LoVo (cell line): ENCODE measurements at regions not wholly inside any gene's neighbourhood (a gene's known extent, or its start where the extent isn't known, plus 50 kb on each side); places are given as distances from the start of the nearest gene placed in this dataset.

Source experiments
- DNase-seq: peaks from one replicate; pipeline ENCODE4 v3.0.0-alpha.2; 2016; ENCODE audit warnings: low spot score

- no peak for DNase-seq
These were observed 288.1 kb upstream of the GPC6 start for GRCh38 chr13:92938486-92939020.

DNA sequence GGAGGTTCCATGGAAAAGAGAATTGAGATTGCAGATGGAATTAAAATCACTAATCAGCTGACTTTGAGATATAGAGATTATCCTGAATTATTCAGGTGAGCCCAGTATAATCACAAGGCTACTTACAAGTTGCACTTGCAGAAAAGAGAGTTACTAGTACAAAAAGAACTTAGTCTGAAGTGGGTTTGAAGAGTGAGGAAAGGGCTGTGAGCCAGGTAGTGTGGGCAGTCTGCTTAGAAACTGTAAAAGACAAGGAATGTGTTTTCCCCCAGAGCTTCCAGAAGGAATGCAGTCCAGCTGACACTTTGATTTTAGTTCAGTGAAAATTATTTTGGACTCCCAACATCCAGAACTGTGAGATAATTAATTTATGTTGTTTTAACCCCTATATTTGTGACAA is 285.4 kb upstream of the GPC6 start:
- no peak for DNase-seq

DNA sequence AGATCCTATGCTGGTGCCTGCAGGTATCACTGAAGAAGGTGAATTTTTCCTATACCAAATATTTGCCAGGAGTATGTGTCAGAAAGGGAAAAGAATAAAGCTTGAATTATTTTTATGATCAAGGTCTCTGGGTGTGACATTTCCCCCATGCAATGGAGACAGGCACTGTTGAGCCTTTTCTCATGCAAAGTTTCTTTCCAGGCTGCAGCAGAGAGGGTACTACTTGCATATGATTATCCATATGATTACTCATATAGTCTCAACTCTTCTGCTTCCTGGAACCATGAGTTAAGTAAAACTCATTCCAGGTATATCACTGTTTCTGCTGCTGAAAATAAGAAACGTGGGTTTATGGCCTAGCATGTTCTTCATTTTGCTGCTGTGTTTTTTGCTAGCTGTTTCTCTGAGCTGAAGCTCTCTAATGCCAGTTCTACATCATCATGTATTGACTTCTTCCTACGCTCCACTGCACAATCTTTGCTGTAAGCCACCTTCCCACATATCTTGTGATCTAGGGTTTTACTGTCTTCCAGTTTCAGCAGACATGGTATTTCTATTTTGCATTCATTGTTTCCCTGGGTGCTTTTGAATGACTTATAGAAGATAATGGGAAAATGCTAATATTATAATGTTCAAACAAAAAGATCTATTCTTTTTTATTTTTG is 278.7 kb upstream of the GPC6 start:
- DNase-seq: no peak

DNA sequence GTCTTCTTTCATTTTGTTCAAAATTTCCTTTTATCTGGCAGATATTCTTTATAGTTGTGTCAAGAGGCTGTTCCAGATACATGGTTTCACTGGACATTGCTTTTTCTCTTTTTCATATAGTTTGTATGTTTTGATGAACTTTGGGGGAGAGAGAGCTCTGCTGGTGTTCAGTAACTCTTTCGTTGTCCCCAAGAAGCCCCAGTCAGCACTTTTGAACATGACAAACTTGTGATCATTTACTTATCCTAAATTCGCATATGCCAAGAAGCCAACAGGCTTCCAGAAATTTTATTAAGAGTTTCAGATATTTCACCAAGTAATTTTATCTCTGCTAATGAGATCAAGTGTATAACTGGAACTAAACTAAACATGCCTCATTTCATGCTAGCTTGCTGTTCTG is 275.8 kb upstream of the GPC6 start:
- DNase-seq: no peak

- DNase-seq: no peak
These were observed 275.2 kb upstream of the GPC6 start for GRCh38 chr13:92951273-92951890.

DNA sequence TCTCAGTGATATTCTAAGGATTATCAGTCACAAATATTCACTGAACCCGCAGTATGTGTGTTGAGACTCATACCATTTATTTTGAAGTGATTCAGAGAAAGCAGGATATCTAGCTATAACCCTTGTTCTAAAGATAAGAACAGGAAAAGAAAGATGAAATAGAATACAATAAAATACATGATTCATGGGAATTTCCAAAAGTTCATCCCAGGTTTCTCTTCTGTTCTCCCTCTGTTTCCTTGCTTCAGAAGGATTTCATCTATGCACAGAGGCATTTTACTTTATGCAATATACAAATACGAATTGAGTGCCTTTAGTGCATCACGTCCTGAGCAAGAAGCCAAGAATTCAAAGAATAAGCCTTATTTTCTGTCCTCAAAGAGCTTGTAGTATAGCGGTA is 274.4 kb upstream of the GPC6 start:
- no peak for DNase-seq

- DNase-seq: no peak
These were observed 271.9 kb upstream of the GPC6 start for GRCh38 chr13:92954746-92955145.

DNA sequence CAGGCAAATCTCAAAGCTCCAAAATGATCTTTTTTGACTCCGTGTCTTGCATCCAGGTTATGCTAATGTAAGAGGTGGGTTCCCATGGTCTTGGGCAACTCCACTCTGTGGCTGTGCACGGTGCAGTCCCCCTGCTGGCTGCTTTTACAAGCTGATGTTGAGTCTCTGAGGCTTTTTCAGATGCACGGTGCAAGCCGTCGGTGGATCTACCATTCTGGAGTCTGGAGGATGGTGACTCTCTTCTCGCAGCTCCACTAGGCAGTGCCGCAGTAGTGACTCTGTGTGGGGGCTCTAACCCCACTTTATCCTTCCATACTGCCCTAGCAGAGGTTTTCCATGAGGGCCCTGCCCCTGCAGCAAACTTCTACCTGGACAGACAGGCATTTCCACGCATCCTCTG is 266.8 kb upstream of the GPC6 start:
- DNase-seq: no peak

DNA sequence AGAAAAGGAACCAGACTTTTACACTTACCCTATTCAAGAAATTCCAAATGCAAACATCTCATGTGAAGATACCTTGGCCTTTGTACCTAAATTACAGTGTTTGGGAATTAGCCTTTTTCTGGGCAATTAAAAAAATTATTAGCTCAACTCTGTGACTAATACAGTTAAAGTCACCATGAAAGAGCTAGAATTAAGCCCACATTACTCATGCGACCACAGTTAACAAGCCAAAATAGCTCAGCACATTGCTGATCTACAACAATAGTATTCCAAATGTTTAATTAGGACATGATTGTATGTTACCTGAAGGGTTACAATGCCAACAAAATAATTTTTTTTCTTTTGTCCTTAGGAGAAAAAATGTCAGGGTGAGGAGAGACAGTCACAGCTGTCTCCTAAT is 263.6 kb upstream of the GPC6 start:
- no peak for DNase-seq

DNA sequence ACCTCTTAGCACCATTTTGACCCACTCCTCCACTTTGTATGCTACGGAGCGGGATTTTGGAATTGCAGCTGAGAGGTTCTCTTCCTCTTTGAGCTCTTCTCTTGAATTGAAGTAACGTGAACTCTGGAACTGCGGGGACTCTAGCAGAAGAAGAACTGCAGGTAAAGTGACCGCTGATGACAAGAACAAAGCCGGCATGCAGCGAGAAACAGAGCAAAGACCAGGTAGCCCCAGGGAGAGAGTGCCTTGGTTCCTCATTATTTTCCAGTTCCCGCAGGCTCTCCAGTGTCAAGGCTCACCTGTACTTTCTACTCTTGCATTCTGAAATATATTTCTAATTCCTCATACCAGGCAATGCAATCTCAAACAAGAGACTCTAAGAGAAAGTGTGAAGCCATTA is 260.3 kb upstream of the GPC6 start:
- no peak for DNase-seq

- DNase-seq: no peak
These were observed 259.7 kb upstream of the GPC6 start for GRCh38 chr13:92966900-92967299.

GRCh38 chr13:92967923-92968322 is 258.7 kb upstream of the GPC6 start:
- DNase-seq: no peak

- no peak for DNase-seq
These were observed 253.9 kb upstream of the GPC6 start for GRCh38 chr13:92972751-92973150.

- no peak for DNase-seq
These were observed 251.6 kb upstream of the GPC6 start for GRCh38 chr13:92974905-92975429.

DNA sequence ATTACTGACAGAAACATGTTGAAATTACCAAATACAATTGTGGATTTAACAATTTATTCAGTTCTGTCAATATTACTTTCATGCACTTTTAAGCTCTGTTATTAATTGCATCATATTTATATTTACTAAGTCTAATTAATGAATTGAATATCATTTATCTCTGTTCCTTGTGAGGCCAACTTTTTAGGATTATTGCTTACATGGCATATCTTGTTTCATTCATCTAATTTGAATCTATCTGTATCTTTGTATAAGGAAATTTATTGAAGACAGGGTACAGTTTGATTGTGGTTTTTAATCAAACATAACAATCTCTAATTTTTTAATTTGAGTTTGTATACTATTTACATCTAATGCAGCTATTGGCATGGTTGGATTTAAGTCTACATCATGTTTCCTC is 249.9 kb upstream of the GPC6 start:
- no peak for DNase-seq

GRCh38 chr13:92984151-92984550 is 242.5 kb upstream of the GPC6 start:
- DNase-seq: no peak

- no peak for DNase-seq
These were observed 237.3 kb upstream of the GPC6 start for GRCh38 chr13:92989301-92989700.

DNA sequence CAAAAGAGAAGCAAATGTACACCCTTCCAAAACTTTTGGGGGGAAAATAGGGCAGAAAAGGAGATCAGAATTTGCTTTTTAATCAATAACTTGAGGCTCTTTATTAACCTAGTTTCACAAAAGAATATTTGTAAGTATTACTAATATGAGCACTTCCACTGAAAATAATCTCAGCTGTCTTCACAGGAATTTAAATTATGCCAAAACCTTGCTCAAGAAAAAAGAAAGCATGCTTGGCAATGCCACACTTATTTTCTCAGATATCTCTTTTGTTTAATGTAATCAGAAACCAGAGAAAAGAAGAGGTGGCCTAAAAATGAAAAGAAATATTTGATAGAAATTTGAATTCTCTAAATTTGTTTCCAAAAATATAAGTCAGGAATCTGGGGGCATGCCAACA is 234.9 kb upstream of the GPC6 start:
- no peak for DNase-seq

- DNase-seq: no peak
These were observed 232.6 kb upstream of the GPC6 start for GRCh38 chr13:92994056-92994455.

DNA sequence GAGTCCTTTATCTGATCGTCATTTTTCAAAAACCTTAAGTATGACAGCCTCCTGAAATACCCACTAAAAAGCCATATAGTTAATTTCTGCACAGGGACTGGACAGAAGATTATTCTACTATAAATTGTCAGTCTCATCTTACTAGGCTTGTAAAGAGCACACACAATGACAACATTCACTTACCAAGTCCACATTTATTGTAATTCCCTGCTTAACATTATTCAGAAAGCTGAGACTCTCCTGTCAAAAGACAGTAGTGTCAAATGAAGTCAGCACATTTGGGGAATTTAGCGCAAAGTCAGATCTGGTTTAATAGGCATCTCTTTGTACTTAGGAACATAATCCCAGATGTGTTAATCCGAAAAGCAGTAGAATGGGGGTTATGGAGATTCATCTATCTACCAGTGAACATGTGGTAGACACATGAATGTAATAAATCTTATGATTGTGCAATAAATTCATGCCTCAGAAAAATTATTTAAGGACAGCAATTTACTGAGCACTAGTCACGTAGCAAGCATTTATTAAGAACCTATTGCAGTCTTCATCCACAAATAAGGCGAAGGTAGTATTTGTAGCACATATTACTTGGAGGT is 224.6 kb upstream of the GPC6 start:
- DNase-seq: no peak

- DNase-seq: no peak
These were observed 223.1 kb upstream of the GPC6 start for GRCh38 chr13:93003531-93003930.

DNA sequence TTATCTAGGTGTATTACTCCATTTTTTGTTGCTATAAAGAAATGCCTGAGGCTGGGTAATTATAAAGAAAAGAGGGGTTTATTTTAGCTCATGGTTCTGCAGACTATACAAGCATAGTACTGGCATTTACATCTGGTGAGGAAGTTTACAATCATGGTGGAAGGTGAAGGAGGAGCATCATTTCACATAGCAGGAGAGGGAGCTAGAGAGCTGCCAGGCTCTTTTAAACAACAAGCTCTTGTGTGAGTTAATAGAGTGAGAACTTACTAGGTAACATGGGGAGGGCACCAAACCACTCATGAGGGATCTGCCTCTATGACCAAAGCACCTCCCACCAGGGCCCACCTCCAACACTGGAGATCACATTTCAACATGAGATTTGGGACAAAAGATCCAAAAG is 221.7 kb upstream of the GPC6 start:
- no peak for DNase-seq

GRCh38 chr13:93007928-93008327 is 218.7 kb upstream of the GPC6 start:
- no peak for DNase-seq
